NOMO-1 treated with dmso at 0.1 percent for 144 hours (cell line): ENCODE measurements at regions not wholly inside any gene's neighbourhood (a gene's known extent, or its start where the extent isn't known, plus 50 kb on each side); places are given as distances from the start of the nearest gene placed in this dataset.

Source experiments
- DNase-seq: peaks from one replicate; lab custom pipeline; 2025; ENCODE audit not compliant: unreplicated experiment; lab: John Stamatoyannopoulos, UW

GRCh38 chr11:13062115-13062514 lies 53.0 kb downstream of the RASSF10 start:
- no peak for DNase-seq

GRCh38 chr11:13064593-13064992 lies 55.5 kb downstream of the RASSF10 start:
- no peak for DNase-seq

- DNase-seq: no peak
Measured at GRCh38 chr11:13065200-13065787, 56.2 kb downstream of the RASSF10 start.

- DNase-seq: no peak
Measured at GRCh38 chr11:13068211-13068610, 59.1 kb downstream of the RASSF10 start.

- DNase-seq: no peak
Measured at GRCh38 chr11:13073119-13073981, 64.2 kb downstream of the RASSF10 start.

GRCh38 chr11:13074714-13075464 lies 65.8 kb downstream of the RASSF10 start:
- DNase-seq: no peak

- DNase-seq: no peak
Measured at GRCh38 chr11:13076961-13077360, 67.8 kb downstream of the RASSF10 start.

GRCh38 chr11:13080861-13081260 lies 71.7 kb downstream of the RASSF10 start:
- DNase-seq: no peak

- no peak for DNase-seq
Measured at GRCh38 chr11:13082588-13082987, 73.5 kb downstream of the RASSF10 start.

GRCh38 chr11:13090228-13090708 lies 81.2 kb downstream of the RASSF10 start:
- DNase-seq: no peak

- peak; percentile 33 for DNase-seq
Measured at GRCh38 chr11:13091373-13091772, 82.3 kb downstream of the RASSF10 start.

- no peak for DNase-seq
Measured at GRCh38 chr11:13091804-13092203, 82.7 kb downstream of the RASSF10 start.

GRCh38 chr11:13094930-13095687 lies 86.0 kb downstream of the RASSF10 start:
- DNase-seq: no peak

- no peak for DNase-seq
Measured at GRCh38 chr11:13098063-13098462, 88.9 kb downstream of the RASSF10 start.

- no peak for DNase-seq
Measured at GRCh38 chr11:13098616-13099289, 89.6 kb downstream of the RASSF10 start.

- DNase-seq: no peak
Measured at GRCh38 chr11:13101644-13102512, 92.8 kb downstream of the RASSF10 start.

- no peak for DNase-seq
Measured at GRCh38 chr11:13102513-13102840, 93.4 kb downstream of the RASSF10 start.

- no peak for DNase-seq
Measured at GRCh38 chr11:13102865-13103539, 93.9 kb downstream of the RASSF10 start.

- no peak for DNase-seq
Measured at GRCh38 chr11:13103962-13104554, 94.9 kb downstream of the RASSF10 start.
